A549 (cell line): ENCODE measurements at regions not wholly inside any gene's neighbourhood (a gene's known extent, or its start where the extent isn't known, plus 50 kb on each side); places are given as distances from the start of the nearest gene placed in this dataset.

Experiments used
- CHD4 ChIP-seq: fragments of 200-600 bp; sonication (generic); IDR thresholded peaks from 2 replicates; pipeline ENCODE4 v1.6.1; 2016; ENCODE audit warnings: antibody characterized with exemption, mild to moderate bottlenecking, borderline replicate concordance
- CTCF ChIP-seq: fragments of >200 bp; sonication (Bioruptor Twin); formaldehyde crosslinking; IDR thresholded peaks from 3 replicates; pipeline ENCODE4 v1.5.1; 2016
- FOSL2 ChIP-seq, 2 experiments: fragments of 450-650 bp in 1 of 2; fragments of >200 bp in 1 of 2; sonication (Bioruptor Twin) in 1 of 2; formaldehyde crosslinking; IDR thresholded peaks; 2 replicates each; pipeline versions ENCODE4 v1.5.0 to v1.6.1; 2016 to 2020; ENCODE audit warnings: mild to moderate bottlenecking in 1 of 2, moderate library complexity in 1 of 2
- POLR2A ChIP-seq: IDR thresholded peaks from 2 replicates; pipeline ENCODE4 v1.6.1; 2012; ENCODE audit warnings: mild to moderate bottlenecking, low read length
- RCOR1 ChIP-seq: fragments of 150-350 bp; IDR thresholded peaks from 2 replicates; pipeline ENCODE4 v1.6.1; 2014; ENCODE audit warnings: antibody characterized with exemption, low read length, low read depth
- ZFP36 ChIP-seq: fragments of 450-650 bp; IDR thresholded peaks from 2 replicates; pipeline ENCODE4 v1.6.1; 2014; ENCODE audit warnings: borderline replicate concordance; ENCODE audit not compliant: partially characterized antibody

DNA sequence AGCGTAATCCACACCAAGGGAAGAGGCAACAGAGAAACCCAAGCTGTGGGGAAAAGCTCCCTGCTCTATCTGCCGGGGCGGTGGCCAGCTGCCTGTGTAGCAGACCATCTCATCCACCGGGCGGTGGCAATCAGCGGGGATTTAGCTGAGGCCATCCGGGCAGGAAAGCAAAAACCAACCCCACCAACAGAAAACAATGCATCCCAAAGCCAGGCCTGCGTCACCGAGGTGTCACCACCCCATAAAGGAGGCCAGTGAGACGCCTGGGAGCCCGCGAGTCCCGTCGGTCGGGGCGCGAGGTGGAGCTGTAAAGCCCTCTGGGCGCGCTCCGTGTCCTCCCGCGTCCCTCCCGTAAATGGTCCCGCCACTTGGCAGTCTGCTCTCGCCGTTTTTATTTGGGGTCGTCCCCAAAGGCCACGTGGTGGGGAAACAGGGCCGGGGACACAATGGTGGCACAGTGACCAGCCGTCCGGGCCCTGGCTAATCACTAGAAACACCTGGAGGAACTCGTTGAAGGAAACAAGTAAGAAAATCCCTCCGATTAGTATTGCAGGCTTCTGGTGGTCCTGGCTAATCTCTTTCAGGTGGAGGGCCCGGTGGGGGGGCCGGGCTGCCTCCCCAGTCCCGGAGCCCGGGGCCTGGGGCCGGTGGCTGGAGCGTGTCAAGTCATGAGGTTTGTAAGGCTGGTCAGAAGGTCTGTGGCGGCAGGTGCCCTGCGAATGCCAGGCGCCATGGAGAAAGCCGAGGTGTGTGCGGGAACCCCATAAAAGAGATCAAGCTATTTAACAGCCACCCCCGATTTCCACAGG lies 94.7 kb upstream of the GSC start:
- TF ChIP-seq POLR2A (no peak), CHD4 (no peak), RCOR1 (no peak), CTCF (no peak), FOSL2 (IDR thresholded peaks at IDR 0.05) (no peak), FOSL2 (CRISPR knock-in tag; IDR thresholded peaks at IDR 0.05) (no peak), ZFP36 (no peak)
